ENCODE measurements at regions not wholly inside any gene's neighbourhood (a gene's known extent, or its start where the extent isn't known, plus 50 kb on each side); places are given as distances from the start of the nearest gene placed in this dataset.

DNA sequence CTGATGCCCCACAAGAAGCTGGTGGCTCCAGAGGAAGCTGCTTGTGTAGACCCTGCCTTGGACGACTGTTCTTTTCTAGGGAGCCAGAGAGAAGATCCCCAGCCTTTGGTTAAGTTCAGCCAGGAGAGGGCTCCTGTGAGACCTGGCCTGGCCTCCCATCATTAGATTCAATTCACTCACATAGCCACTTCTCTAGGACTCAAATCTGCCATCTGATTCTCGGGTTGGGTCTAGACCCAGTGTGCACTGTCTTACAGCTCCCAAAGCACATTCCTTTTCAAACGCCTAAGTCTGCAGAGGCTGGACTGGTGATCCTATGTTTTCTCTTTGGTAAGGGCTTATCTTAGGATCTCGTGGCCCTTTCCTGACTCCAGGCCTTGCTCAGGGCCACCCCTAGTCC, 81.7 kb upstream of the NPHP3 start:
- TF ChIP-seq, protein P1, sequence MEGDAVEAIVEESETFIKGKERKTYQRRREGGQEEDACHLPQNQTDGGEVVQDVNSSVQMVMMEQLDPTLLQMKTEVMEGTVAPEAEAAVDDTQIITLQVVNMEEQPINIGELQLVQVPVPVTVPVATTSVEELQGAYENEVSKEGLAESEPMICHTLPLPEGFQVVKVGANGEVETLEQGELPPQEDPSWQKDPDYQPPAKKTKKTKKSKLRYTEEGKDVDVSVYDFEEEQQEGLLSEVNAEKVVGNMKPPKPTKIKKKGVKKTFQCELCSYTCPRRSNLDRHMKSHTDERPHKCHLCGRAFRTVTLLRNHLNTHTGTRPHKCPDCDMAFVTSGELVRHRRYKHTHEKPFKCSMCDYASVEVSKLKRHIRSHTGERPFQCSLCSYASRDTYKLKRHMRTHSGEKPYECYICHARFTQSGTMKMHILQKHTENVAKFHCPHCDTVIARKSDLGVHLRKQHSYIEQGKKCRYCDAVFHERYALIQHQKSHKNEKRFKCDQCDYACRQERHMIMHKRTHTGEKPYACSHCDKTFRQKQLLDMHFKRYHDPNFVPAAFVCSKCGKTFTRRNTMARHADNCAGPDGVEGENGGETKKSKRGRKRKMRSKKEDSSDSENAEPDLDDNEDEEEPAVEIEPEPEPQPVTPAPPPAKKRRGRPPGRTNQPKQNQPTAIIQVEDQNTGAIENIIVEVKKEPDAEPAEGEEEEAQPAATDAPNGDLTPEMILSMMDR (IDR thresholded peaks at IDR 0.05; ENCODE audit: poor library complexity), result peak; percentile 11
- TF ChIP-seq EZH2 (IDR thresholded peaks at IDR 0.05; ENCODE audit: borderline replicate concordance), result no peak

Data from hepatocyte (in vitro differentiated cells).